GM18520 (cell line): ENCODE measurements at regions not wholly inside any gene's neighbourhood (a gene's known extent, or its start where the extent isn't known, plus 50 kb on each side); places are given as distances from the start of the nearest gene placed in this dataset.
"Not testable (repeated sequence)": the region's sequence is repeated elsewhere in the genome, so short reads cannot be mapped to it uniquely, and the experiment has no call there.

Source experiments
- ATAC-seq: cut with Tn5 transposase; IDR thresholded peaks from one replicate; pipeline ENCODE4 v1.9.1; 2021; ENCODE audit not compliant: unreplicated experiment

- ATAC-seq: no peak
Measured at GRCh38 chr7:82625377-82625776, 181.8 kb upstream of the CACNA2D1 start.

DNA sequence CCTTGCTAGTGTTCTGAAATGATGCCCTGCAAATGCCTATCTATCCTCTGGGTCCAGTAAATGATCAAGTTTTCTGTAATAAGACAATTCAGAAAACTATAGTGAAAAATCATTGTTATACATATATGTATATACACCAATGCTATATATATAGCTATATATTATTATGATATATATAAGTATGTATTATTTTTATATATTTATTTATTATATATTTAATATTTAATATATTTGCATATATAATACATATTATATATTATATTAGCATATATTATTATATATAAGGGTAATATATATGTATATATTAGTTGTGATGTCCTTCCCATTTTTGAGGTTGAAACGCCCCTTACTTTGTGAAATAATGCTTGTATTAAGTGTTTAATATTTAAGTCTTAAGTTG lies 181.4 kb upstream of the CACNA2D1 start:
- ATAC-seq: no peak

GRCh38 chr7:82624337-82624736 lies 180.8 kb upstream of the CACNA2D1 start:
- ATAC-seq: no peak

DNA sequence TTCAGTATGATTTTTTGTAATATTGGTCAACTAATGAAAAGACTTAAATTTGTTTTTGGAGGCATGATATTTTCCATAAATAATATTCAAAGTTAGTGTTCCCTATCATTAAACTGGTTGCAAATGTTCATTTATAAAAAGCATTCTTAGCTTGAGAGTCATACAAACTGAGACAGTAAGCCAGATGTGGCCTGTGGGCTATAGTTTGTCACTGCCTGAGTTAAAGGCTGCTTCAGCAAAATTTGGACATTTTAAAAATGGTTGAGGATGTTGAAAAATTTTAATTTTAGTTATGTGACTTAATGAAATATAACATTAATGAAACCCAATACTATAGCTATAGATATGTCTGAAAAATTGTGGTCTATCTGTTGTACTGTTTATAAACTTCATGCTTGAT lies 180.2 kb upstream of the CACNA2D1 start:
- no peak for ATAC-seq

- no peak for ATAC-seq
Measured at GRCh38 chr7:82617156-82617555, 173.6 kb upstream of the CACNA2D1 start.

GRCh38 chr7:82616059-82616728 lies 172.6 kb upstream of the CACNA2D1 start:
- no peak for ATAC-seq

- peak; percentile 85 for ATAC-seq
Measured at GRCh38 chr7:82615527-82615926, 171.9 kb upstream of the CACNA2D1 start.

DNA sequence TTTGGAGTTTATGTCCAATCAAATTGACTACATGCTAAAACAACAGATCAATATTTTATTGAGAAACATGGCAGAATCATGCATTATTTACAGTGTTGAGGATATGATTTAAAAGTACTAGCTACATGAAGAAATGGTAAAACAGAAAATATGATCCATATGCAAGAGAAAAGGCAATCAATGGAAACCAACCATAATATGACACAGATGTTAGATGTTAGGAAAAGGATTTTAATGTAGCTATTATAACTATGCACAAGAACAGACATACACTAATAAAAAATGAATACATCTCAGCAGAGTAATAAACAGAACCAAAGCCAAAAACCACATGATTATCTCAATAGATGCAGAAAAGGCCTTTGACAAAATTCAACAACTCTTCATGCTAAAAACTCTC lies 166.2 kb upstream of the CACNA2D1 start:
- no peak for ATAC-seq

DNA sequence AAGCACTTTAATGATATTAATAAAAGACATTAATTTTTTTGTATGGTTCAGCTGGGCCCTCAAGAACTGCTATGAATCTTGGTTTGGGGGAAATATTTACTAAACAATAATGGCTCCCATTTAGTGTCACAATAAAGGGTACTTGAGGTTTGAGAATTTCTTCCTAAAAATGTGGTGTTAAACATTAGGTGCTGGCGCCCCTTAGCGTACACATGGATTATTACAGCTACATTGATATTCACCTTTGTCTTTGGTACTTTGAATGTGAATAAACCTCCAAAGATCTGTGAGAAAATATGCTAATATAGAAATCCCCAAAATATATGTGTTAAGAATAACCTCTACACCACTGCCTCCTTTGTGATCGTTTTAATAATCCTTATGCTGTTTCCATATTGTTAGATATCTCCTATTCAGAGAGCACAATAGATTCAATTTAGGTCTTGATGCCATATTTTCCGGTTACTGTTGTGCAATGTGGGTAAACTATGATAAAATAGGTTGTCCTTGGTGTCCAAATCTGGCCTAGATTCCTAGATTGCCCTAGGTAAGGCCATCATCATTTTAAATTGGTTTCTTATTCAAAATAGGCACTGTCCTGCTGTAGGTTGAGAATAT lies 161.8 kb upstream of the CACNA2D1 start:
- no peak for ATAC-seq

DNA sequence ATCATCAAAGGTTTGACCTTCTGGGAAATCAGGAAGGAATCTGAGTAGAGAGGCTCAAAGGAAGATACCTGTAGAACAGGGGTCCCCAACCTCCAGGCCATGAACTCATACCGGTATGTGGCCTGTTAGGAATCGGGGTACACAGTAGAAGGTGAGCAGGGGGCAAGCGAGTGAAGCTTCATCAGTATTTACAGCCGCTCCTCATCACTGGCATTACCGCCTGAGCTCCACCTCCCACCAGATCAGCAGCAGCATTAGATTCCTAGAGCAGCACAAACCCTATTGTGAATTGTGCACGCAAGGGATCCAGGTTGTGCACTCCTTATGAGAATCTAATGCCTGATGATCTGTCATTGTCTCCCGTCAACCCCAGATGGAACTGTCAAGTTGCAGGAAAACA lies 158.5 kb upstream of the CACNA2D1 start:
- ATAC-seq: no peak

GRCh38 chr7:82600531-82600930 lies 157.0 kb upstream of the CACNA2D1 start:
- no peak for ATAC-seq

GRCh38 chr7:82599895-82600294 lies 156.3 kb upstream of the CACNA2D1 start:
- no peak for ATAC-seq

- ATAC-seq: no peak
Measured at GRCh38 chr7:82598958-82599357, 155.4 kb upstream of the CACNA2D1 start.

- ATAC-seq: not testable (repeated sequence)
Measured at GRCh38 chr7:82595795-82596194, 152.2 kb upstream of the CACNA2D1 start.

- no peak for ATAC-seq
Measured at GRCh38 chr7:82595176-82595575, 151.6 kb upstream of the CACNA2D1 start.

- no peak for ATAC-seq
Measured at GRCh38 chr7:82594665-82595064, 151.1 kb upstream of the CACNA2D1 start.

- ATAC-seq: no peak
Measured at GRCh38 chr7:82593780-82594179, 150.2 kb upstream of the CACNA2D1 start.

GRCh38 chr7:82592416-82592815 lies 148.8 kb upstream of the CACNA2D1 start:
- no peak for ATAC-seq

GRCh38 chr7:82579047-82579446 lies 135.5 kb upstream of the CACNA2D1 start:
- ATAC-seq: no peak

DNA sequence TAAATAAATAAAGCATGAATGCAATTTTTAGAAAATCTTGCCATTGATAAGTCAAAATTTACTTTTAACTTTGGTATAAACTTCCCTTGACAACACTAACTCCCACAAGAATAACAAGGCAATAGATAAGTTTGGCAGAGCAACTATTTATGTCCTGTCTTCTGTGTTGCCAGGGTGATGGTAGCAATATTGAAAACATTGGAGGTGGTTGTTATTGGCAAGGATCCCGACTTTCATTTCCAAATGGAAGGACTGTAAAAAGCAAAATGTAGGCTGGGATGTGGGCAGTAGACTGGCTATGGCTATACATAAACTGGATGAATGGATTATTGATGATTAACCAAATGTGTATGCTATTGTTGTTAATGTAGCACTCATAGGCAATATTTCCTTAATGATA lies 134.9 kb upstream of the CACNA2D1 start:
- no peak for ATAC-seq

- peak; percentile 78 for ATAC-seq
Measured at GRCh38 chr7:82572195-82572880, 128.8 kb upstream of the CACNA2D1 start.

GRCh38 chr7:82571047-82571446 lies 127.5 kb upstream of the CACNA2D1 start:
- not testable (repeated sequence) for ATAC-seq
